ENCODE measurements at regions not wholly inside any gene's neighbourhood (a gene's known extent, or its start where the extent isn't known, plus 50 kb on each side); places are given as distances from the start of the nearest gene placed in this dataset.

DNA sequence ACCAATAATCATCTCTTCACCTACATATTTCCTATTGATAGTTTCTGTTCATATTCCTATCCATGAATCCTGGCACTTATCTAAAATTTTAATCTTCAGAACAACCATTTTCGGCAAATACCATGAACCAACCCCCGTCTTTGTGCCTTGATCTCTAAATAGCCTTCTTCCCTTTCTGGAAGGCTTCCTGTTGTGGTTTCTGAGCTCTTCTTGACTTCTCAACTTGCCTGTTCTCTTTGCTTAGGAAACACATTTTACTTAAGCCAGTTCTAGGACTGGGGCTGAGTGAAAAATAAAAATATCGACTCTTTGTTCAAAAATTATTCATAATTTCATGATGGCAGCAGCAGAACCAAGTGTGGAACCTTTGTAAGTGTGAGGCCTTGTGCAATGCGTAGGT lies 882.4 kb downstream of the C4orf33 start:
- TF ChIP-seq CTCF (IDR thresholded peaks at IDR 0.05; ENCODE audit: low read depth, low read length): no peak
- no peak for TF ChIP-seq POLR2A (IDR thresholded peaks at IDR 0.05; ENCODE audit: extremely low read depth, insufficient read length)
